ENCODE measurements at regions not wholly inside any gene's neighbourhood (a gene's known extent, or its start where the extent isn't known, plus 50 kb on each side); places are given as distances from the start of the nearest gene placed in this dataset.

GRCh38 chr9:89866701-89867100 is 261.9 kb downstream of the GADD45G start (continued):
- TF ChIP-seq ATF2 (IDR thresholded peaks at IDR 0.05; ENCODE audit: low read length): no peak
- no peak for TF ChIP-seq JUN (IDR thresholded peaks at IDR 0.05; ENCODE audit: low read depth, low read length)
- TF ChIP-seq CHD7 (IDR thresholded peaks at IDR 0.05; ENCODE audit: insufficient replicate concordance, low read length): no peak
- TF ChIP-seq RXRA (IDR thresholded peaks at IDR 0.05; ENCODE audit: insufficient read depth, low read depth, low read length): no peak
- TF ChIP-seq EZH2 (IDR thresholded peaks at IDR 0.05; ENCODE audit: low read depth, low read length, severe bottlenecking): no peak

All from H1 (cell line).